Smooth muscle cell (in vitro differentiated cells): ENCODE measurements at regions not wholly inside any gene's neighbourhood (a gene's known extent, or its start where the extent isn't known, plus 50 kb on each side); places are given as distances from the start of the nearest gene placed in this dataset.

Experiments used
- DNase-seq: peaks from one replicate; lab custom pipeline; 2025; ENCODE audit not compliant: unreplicated experiment; lab: John Stamatoyannopoulos, UW
- H2AFZ ChIP-seq: fragments of 200-600 bp; sonication (generic); 2 replicates; pipeline ENCODE4 v1.6.0; 2016; ENCODE audit warnings: antibody characterized with exemption, low read depth, mild to moderate bottlenecking
- H3F3A ChIP-seq: fragments of 200-600 bp; sonication (generic); 2 replicates; pipeline ENCODE4 v1.6.0; 2017; ENCODE audit warnings: antibody characterized with exemption, low read depth
- H3K27ac ChIP-seq: fragments of 200-600 bp; sonication (generic); 2 replicates; pipeline ENCODE4 v1.5.1; 2016; ENCODE audit warnings: low read depth, mild to moderate bottlenecking
- H3K27me3 ChIP-seq: fragments of 200-600 bp; sonication (generic); 2 replicates; pipeline ENCODE4 v1.6.1; 2016; ENCODE audit warnings: low read depth, mild to moderate bottlenecking
- H3K36me3 ChIP-seq: fragments of 200-600 bp; sonication (generic); 2 replicates; pipeline ENCODE4 v1.5.1; 2016; ENCODE audit warnings: low read depth
- H3K4me1 ChIP-seq: fragments of 200-600 bp; sonication (generic); 2 replicates; pipeline ENCODE4 v1.5.1; 2016; ENCODE audit warnings: low read depth
- H3K4me2 ChIP-seq: fragments of 200-600 bp; sonication (generic); 2 replicates; pipeline ENCODE4 v1.6.0; 2016; ENCODE audit warnings: mild to moderate bottlenecking
- H3K4me3 ChIP-seq: fragments of 200-600 bp; sonication (generic); 2 replicates; pipeline ENCODE4 v1.5.1; 2016; ENCODE audit warnings: mild to moderate bottlenecking
- H3K79me2 ChIP-seq: fragments of 200-600 bp; sonication (generic); 2 replicates; pipeline ENCODE4 v1.6.0; 2016; ENCODE audit warnings: low read depth, mild to moderate bottlenecking
- H3K9ac ChIP-seq: fragments of 200-600 bp; sonication (generic); 2 replicates; pipeline ENCODE4 v1.6.0; 2016; ENCODE audit warnings: low read depth
- H3K9me3 ChIP-seq: fragments of 200-600 bp; sonication (generic); replicated peaks from 2 replicates; pipeline ENCODE4 v1.5.1; 2016; ENCODE audit warnings: low read depth
- H4K20me1 ChIP-seq: fragments of 200-600 bp; sonication (generic); 2 replicates; pipeline ENCODE4 v1.6.0; 2016; ENCODE audit warnings: low read depth
- WGBS: methylation state at CpG from one replicate; pipeline ENCODE4 v1.1.7; 2016; ENCODE audit warnings: low lambda C conversion rate; 5-methylcytosine and 5-hydroxymethylcytosine counted together
- TF ChIP-seq, protein P1 (sequence below): fragments of 200-600 bp; sonication (generic); IDR thresholded peaks from 2 replicates; pipeline ENCODE4 v1.5.1; 2017; ENCODE audit warnings: borderline replicate concordance, mild to moderate bottlenecking, antibody characterized with exemption; ENCODE audit not compliant: insufficient read depth, poor library complexity, severe bottlenecking

GRCh38 chr13:82657471-82657870 is 1224.8 kb downstream of the SLITRK1 start:
- Histone ChIP-seq H4K20me1 (no peaks in the 10 kb centered on the region), H2AFZ (no peak overlapping the region), H3K36me3 (no peaks in the 10 kb centered on the region), H3K9me3 (no peaks in the 10 kb centered on the region), H3K27me3 (no peaks in the 10 kb centered on the region), H3K9ac (no peak overlapping the region), H3K27ac (no peak overlapping the region), H3K4me2 (no peak overlapping the region), H3K79me2 (no peaks in the 10 kb centered on the region), H3K4me3 (no peak overlapping the region), H3K4me1 (no peaks in the 10 kb centered on the region), H3F3A (no peaks in the 10 kb centered on the region)
- WGBS: 93% methylated on average over 3 of the region's 3 CpGs
- TF ChIP-seq, protein P1, sequence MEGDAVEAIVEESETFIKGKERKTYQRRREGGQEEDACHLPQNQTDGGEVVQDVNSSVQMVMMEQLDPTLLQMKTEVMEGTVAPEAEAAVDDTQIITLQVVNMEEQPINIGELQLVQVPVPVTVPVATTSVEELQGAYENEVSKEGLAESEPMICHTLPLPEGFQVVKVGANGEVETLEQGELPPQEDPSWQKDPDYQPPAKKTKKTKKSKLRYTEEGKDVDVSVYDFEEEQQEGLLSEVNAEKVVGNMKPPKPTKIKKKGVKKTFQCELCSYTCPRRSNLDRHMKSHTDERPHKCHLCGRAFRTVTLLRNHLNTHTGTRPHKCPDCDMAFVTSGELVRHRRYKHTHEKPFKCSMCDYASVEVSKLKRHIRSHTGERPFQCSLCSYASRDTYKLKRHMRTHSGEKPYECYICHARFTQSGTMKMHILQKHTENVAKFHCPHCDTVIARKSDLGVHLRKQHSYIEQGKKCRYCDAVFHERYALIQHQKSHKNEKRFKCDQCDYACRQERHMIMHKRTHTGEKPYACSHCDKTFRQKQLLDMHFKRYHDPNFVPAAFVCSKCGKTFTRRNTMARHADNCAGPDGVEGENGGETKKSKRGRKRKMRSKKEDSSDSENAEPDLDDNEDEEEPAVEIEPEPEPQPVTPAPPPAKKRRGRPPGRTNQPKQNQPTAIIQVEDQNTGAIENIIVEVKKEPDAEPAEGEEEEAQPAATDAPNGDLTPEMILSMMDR: no peak
- DNase-seq: no peak

- DNase-seq: no peak
Observed at GRCh38 chr13:82654861-82655855, 1227.1 kb downstream of the SLITRK1 start.

DNA sequence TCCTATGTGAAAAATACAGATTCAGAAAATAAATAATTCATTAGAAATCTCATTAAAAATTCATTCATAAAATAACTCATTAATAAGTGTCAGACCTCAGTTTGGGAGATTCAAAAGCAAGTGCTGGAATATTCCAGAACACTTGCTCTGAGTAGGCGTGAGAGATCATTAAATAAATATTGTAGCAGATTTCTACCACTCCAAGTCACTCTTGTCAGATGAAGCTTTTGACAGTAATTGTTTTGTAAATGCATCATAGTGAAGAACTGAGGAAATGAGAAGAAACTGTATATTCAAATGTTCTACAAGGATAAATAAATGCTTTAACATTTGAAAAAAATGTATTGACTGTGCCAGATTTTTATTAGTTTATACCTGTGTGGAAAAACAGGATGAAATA is 1228.1 kb downstream of the SLITRK1 start:
- no peak overlapping the region for H3K4me3 ChIP-seq
- TF ChIP-seq, protein P1: no peak
- H4K20me1 ChIP-seq: no peaks in the 10 kb centered on the region
- no peaks in the 10 kb centered on the region for H3K9me3 ChIP-seq
- H3K79me2 ChIP-seq: no peaks in the 10 kb centered on the region
- 97% methylated on average over 1 of the region's 1 CpG for WGBS
- H3K9ac ChIP-seq: no peak overlapping the region
- no peaks in the 10 kb centered on the region for H3F3A ChIP-seq
- H3K27me3 ChIP-seq: no peaks in the 10 kb centered on the region
- no peak for DNase-seq
- H3K4me2 ChIP-seq: no peak overlapping the region
- H3K36me3 ChIP-seq: no peaks in the 10 kb centered on the region
- no peak overlapping the region for H2AFZ ChIP-seq
- no peak overlapping the region for H3K27ac ChIP-seq
- H3K4me1 ChIP-seq: no peaks in the 10 kb centered on the region

More at GRCh38 chr13:82654861-82655855, 1227.1 kb downstream of the SLITRK1 start:
- H3K4me1 ChIP-seq: no peaks in the 10 kb centered on the region
- H3F3A ChIP-seq: no peaks in the 10 kb centered on the region
- H3K27me3 ChIP-seq: no peaks in the 10 kb centered on the region
- no peaks in the 10 kb centered on the region for H3K79me2 ChIP-seq
- H3K36me3 ChIP-seq: no peaks in the 10 kb centered on the region
- H4K20me1 ChIP-seq: no peaks in the 10 kb centered on the region
- no peak overlapping the region for H3K4me3 ChIP-seq
- no peaks in the 10 kb centered on the region for H3K9me3 ChIP-seq
- H3K9ac ChIP-seq: no peak overlapping the region
- H2AFZ ChIP-seq: no peak overlapping the region
- H3K4me2 ChIP-seq: no peak overlapping the region
- TF ChIP-seq, protein P1: no peak
- 94% methylated on average over 16 of the region's 16 CpGs for WGBS
- H3K27ac ChIP-seq: no peak overlapping the region
